HG03159 (cell line): ENCODE measurements at regions not wholly inside any gene's neighbourhood (a gene's known extent, or its start where the extent isn't known, plus 50 kb on each side); places are given as distances from the start of the nearest gene placed in this dataset.

Experiments
- ATAC-seq: cut with Tn5 transposase; IDR thresholded peaks from one replicate; pipeline ENCODE4 v1.9.1; 2021; ENCODE audit warnings: mild to moderate bottlenecking, moderate library complexity; ENCODE audit not compliant: unreplicated experiment

DNA sequence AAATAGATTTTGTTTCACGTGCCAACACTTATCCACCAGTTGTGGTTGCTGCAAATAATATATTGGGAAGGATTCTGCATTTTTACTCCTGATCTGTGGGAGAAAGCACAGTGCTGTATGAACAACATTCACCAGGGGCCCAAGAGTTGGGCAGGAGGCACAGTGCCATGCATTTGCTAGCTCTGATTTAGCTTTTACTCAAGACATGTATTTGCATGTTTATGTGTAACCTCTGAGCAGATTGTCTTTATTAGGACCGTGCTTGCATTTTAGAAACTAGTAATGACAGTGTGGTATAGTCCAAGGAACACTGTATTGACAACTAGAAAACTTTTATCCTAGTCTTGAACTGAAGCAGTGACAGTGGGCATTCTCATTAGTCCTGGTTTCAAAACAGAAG, 133.9 kb upstream of the B3GALT2 start:
- no peak for ATAC-seq

DNA sequence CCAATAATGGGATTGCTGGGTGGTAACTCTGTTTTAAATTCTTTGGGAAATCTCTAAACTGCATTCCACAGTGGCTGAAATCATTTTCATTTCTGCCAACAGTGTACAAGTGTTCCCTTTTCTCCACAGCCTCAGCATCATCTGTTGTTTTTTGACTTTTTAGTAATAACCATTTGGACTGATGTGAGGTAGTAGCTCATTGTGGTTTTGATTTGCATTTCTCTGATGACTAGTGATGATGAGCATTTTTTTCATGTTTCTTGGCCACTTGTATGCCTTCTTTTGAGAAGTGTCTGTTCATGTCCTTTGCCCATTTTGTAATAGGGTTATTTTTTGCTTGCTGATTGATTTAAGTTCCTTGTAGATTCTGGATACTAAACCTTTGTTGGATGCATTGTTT, 131.9 kb upstream of the B3GALT2 start:
- no peak for ATAC-seq

GRCh38 chr1:193313354-193314140, 127.1 kb upstream of the B3GALT2 start:
- ATAC-seq = no peak

GRCh38 chr1:193312432-193312831, 126.0 kb upstream of the B3GALT2 start:
- ATAC-seq = no peak

DNA sequence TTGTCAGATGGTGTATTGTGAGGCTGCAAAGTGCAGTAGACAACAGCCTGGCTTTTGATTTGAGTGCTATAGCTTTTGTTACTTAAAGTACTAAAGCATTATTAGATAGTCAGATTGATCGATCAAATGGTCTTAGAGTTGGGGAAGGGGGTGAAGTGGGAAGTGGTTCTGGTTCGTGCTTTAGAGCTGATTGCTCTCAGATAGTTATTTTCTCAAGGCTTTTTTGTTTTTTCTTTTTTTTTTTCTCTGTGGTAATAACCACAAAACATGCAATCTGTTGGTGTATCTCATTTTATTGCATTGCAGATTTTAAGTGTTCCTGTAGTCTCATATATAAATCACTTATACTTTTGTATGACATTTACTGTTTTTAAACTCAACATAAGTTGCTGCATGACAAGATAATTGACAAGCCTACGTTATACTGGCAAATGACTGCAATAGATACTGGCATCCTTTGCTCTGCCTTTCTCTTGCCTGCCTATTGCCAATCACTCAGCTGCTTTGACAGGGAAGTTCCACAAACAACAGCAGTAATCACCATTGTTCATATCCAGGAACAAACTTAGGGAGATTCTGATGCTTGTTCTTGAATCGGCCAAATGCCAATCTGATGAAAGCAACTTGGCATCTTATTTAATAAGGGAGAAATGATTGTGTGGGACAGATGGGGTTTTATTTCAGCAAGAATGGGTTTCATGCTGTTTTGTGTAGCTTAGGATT, 125.0 kb upstream of the B3GALT2 start:
- no peak for ATAC-seq

- ATAC-seq = no peak
These were observed 124.2 kb upstream of the B3GALT2 start for GRCh38 chr1:193310564-193310963.

DNA sequence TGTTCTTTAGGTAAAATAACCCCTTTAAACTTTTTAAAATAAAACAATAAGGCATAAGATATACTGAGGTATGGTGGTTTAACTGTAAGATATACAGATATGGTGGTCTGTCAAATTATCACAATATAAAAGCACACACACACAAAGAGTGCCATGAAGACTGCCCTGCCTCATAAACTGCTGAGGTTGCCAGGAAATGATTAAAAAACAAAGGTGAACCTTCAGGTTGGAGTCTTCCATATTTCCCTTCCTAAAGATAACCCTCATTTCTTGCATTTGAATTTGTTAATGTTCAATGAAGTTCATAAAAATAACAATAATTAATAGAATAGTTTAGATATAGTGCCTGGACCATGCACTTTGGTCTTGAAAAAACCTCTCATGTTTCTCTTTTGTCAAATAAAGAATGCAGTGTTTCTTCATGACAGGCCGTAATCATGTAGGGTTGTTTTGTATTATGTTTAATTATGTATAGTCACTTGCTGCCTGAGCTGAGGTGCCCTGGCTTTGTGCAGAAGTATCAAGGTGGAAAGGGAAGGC, 123.6 kb upstream of the B3GALT2 start:
- no peak for ATAC-seq

GRCh38 chr1:193308438-193308837, 122.0 kb upstream of the B3GALT2 start:
- no peak for ATAC-seq

DNA sequence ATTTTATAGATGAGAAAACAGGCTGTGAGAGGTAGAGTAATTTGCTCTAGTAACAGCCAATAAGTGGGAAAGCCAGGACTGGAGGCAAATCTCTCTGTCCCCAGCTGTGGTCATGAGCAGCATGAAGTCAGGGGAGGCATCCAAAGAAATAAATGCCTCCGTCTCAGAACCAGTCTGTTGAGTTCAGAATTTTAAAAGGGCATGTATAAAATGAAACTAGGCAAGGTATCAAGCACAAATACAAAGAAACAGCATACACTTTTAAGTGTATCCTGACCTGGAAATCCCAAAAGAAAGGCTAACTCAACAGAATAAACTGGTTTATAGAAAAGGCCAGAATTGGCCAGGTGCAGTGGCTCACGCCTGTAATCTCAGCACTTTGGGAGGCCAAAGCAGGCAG, 120.0 kb upstream of the B3GALT2 start:
- ATAC-seq = no peak
